A549 (cell line): ENCODE measurements at regions not wholly inside any gene's neighbourhood (a gene's known extent, or its start where the extent isn't known, plus 50 kb on each side); places are given as distances from the start of the nearest gene placed in this dataset.

ENCODE experiments used
- BHLHE40 ChIP-seq: IDR thresholded peaks from 2 replicates; pipeline ENCODE4 v1.6.1; 2012; ENCODE audit warnings: low read depth, low read length, inconsistent platforms
- CBX2 ChIP-seq: fragments of 200-600 bp; sonication (generic); IDR thresholded peaks from 2 replicates; pipeline ENCODE4 v1.6.1; 2016; ENCODE audit warnings: low read depth, mild to moderate bottlenecking, borderline replicate concordance
- CHD2 ChIP-seq: fragments of 150-350 bp; IDR thresholded peaks from 2 replicates; pipeline ENCODE4 v1.6.1; 2014; ENCODE audit warnings: low read length; ENCODE audit not compliant: partially characterized antibody
- CTCF ChIP-seq: fragments of >200 bp; sonication (Bioruptor Twin); formaldehyde crosslinking; IDR thresholded peaks from 3 replicates; pipeline ENCODE4 v1.5.1; 2016
- KDM5A ChIP-seq: fragments of 200-600 bp; sonication (generic); IDR thresholded peaks from 2 replicates; pipeline ENCODE4 v1.6.1; 2016; ENCODE audit warnings: antibody characterized with exemption, mild to moderate bottlenecking
- MAFK ChIP-seq: fragments of 450-650 bp; IDR thresholded peaks from 2 replicates; pipeline ENCODE4 v1.6.1; 2014; ENCODE audit not compliant: partially characterized antibody
- MAX ChIP-seq: IDR thresholded peaks from 2 replicates; pipeline ENCODE4 v1.6.1; 2012
- POLR2A ChIP-seq: IDR thresholded peaks from 2 replicates; pipeline ENCODE4 v1.6.1; 2012; ENCODE audit warnings: mild to moderate bottlenecking, low read length
- RAD21 ChIP-seq, 2 experiments: fragments of >200 bp in 1 of 2; sonication (Bioruptor Twin) in 1 of 2; formaldehyde crosslinking in 1 of 2; IDR thresholded peaks in 1 of 2; conservative IDR thresholded peaks in 1 of 2; 2 replicates in 1 of 2; 3 replicates in 1 of 2; pipeline ENCODE4 v1.6.1; 2012 to 2018; ENCODE audit warnings: inconsistent platforms in 1 of 2
- RFX5 ChIP-seq: fragments of 450-650 bp; IDR thresholded peaks from 2 replicates; pipeline ENCODE4 v1.7.1; 2014; ENCODE audit warnings: antibody characterized with exemption, mild to moderate bottlenecking, moderate library complexity

GRCh38 chr5:69010476-69010875 lies 83.3 kb upstream of the SLC30A5 start:
- TF ChIP-seq CTCF (no peak), RAD21 (conservative IDR thresholded peaks at IDR 0.05 in 1 of 2, IDR thresholded peaks at IDR 0.05 in 1 of 2) (no peak), POLR2A (no peak), MAX (no peak), BHLHE40 (no peak), MAFK (no peak), KDM5A (no peak), RFX5 (no peak), CHD2 (no peak), CBX2 (no peak)
